ENCODE measurements at regions not wholly inside any gene's neighbourhood (a gene's known extent, or its start where the extent isn't known, plus 50 kb on each side); places are given as distances from the start of the nearest gene placed in this dataset.

DNA sequence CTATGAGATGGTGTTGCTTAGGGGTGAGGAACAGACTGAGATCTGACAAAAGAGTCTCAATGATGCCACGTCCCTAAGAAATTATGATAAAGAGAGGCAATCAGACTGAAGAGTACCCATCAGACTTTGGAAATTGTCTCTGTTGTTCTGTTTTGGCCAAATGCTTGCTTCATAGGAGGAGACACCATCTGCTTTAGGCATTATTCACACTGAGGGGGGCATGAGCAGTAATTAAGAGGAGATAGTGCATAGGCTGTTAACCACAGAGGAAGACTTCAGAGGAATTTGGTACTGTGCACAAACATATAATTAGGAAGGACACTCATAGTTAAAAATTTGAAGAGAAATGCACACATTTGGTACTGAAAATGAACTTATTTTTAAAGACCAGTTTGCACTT is 190.7 kb downstream of the FAM170A start:
- no peaks in the 10 kb centered on the region for H3K9me3 ChIP-seq (ENCODE audit: low read depth)
- H3K27me3 ChIP-seq, result no peaks in the 10 kb centered on the region
- no peak overlapping the region for H3K27ac ChIP-seq
- TF ChIP-seq, protein P1, sequence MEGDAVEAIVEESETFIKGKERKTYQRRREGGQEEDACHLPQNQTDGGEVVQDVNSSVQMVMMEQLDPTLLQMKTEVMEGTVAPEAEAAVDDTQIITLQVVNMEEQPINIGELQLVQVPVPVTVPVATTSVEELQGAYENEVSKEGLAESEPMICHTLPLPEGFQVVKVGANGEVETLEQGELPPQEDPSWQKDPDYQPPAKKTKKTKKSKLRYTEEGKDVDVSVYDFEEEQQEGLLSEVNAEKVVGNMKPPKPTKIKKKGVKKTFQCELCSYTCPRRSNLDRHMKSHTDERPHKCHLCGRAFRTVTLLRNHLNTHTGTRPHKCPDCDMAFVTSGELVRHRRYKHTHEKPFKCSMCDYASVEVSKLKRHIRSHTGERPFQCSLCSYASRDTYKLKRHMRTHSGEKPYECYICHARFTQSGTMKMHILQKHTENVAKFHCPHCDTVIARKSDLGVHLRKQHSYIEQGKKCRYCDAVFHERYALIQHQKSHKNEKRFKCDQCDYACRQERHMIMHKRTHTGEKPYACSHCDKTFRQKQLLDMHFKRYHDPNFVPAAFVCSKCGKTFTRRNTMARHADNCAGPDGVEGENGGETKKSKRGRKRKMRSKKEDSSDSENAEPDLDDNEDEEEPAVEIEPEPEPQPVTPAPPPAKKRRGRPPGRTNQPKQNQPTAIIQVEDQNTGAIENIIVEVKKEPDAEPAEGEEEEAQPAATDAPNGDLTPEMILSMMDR (IDR thresholded peaks at IDR 0.05; ENCODE audit: low read depth, low read length), result no peak
- H3K4me1 ChIP-seq (ENCODE audit: low read depth), result no peaks in the 10 kb centered on the region
- H3K36me3 ChIP-seq, result no peaks in the 10 kb centered on the region
- H3K4me3 ChIP-seq, result no peak overlapping the region
- DNase-seq (ENCODE audit: low read depth in 1 of 2, low spot score in 1 of 2), result no peak

- TF ChIP-seq, protein P1 (IDR thresholded peaks at IDR 0.05; ENCODE audit: low read depth, low read length), result no peak
- Histone ChIP-seq H3K36me3 (no peaks in the 10 kb centered on the region), H3K4me1 (ENCODE audit: low read depth) (no peaks in the 10 kb centered on the region), H3K27me3 (no peaks in the 10 kb centered on the region), H3K9me3 (ENCODE audit: low read depth) (no peaks in the 10 kb centered on the region), H3K27ac (no peak overlapping the region), H3K4me3 (no peak overlapping the region)
- no peak for DNase-seq (ENCODE audit: low read depth in 1 of 2, low spot score in 1 of 2)
These were observed 191.2 kb downstream of the FAM170A start for GRCh38 chr5:119820608-119821007.

GRCh38 chr5:119828541-119828940 is 199.2 kb downstream of the FAM170A start:
- no peak for DNase-seq (ENCODE audit: low read depth in 1 of 2, low spot score in 1 of 2)
- Histone ChIP-seq H3K27ac (no peak overlapping the region), H3K36me3 (no peaks in the 10 kb centered on the region), H3K4me1 (ENCODE audit: low read depth) (no peaks in the 10 kb centered on the region), H3K27me3 (no peaks in the 10 kb centered on the region), H3K4me3 (no peak overlapping the region), H3K9me3 (ENCODE audit: low read depth) (no peaks in the 10 kb centered on the region)
- TF ChIP-seq, protein P1 (IDR thresholded peaks at IDR 0.05; ENCODE audit: low read depth, low read length), result no peak

DNA sequence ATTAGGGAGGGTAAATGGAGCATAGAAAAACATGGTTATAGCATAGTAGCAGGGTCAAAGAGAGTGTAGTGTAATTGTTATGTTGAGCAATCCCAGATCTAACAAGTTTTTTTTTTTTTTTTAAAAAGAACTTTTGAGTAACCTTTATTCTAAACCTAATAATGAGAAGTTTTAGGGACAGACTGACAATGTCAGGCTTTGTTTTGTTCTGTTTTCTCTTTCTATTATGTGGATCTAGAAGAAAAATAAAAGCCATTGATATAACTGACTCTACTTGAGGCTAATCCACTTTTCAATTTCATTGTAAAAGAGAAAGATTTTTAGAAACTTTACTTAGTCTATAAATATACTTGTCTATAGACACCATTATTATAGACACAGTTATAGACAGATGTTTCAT is 200.0 kb downstream of the FAM170A start:
- Histone ChIP-seq H3K36me3 (no peaks in the 10 kb centered on the region), H3K27me3 (no peaks in the 10 kb centered on the region), H3K27ac (no peak overlapping the region), H3K9me3 (ENCODE audit: low read depth) (no peaks in the 10 kb centered on the region), H3K4me1 (ENCODE audit: low read depth) (no peaks in the 10 kb centered on the region), H3K4me3 (no peak overlapping the region)
- no peak for DNase-seq (ENCODE audit: low read depth in 1 of 2, low spot score in 1 of 2)
- TF ChIP-seq, protein P1 (IDR thresholded peaks at IDR 0.05; ENCODE audit: low read depth, low read length), result no peak

DNA sequence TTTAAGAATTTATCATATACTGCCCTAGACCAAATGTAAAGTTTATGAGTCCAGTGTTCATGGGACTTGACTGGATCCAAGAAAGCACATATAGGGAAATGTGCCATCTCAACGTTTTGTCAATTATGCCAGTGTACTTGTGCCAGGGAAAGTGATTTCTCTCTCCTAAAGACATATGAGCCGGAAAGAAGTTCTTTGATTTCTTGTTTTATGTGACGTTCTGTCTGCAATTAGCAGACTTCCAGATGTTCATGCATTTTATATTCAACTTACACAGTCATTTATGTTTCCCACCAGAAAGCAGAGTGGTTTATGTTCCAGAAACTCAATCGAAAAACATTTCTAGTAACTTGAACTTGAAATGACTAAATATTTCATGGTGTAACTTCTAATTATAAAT is 203.8 kb downstream of the FAM170A start:
- H3K4me3 ChIP-seq, result no peak overlapping the region
- H3K27ac ChIP-seq, result no peak overlapping the region
- H3K9me3 ChIP-seq (ENCODE audit: low read depth), result no peaks in the 10 kb centered on the region
- no peak for DNase-seq (ENCODE audit: low read depth in 1 of 2, low spot score in 1 of 2)
- TF ChIP-seq, protein P1 (IDR thresholded peaks at IDR 0.05; ENCODE audit: low read depth, low read length), result no peak
- H3K4me1 ChIP-seq (ENCODE audit: low read depth), result no peaks in the 10 kb centered on the region
- H3K27me3 ChIP-seq, result no peaks in the 10 kb centered on the region
- no peaks in the 10 kb centered on the region for H3K36me3 ChIP-seq

- H3K27me3 ChIP-seq, result no peaks in the 10 kb centered on the region
- TF ChIP-seq, protein P1 (IDR thresholded peaks at IDR 0.05; ENCODE audit: low read depth, low read length), result no peak
- no peaks in the 10 kb centered on the region for H3K36me3 ChIP-seq
- no peak overlapping the region for H3K4me3 ChIP-seq
- no peak overlapping the region for H3K27ac ChIP-seq
- no peaks in the 10 kb centered on the region for H3K4me1 ChIP-seq (ENCODE audit: low read depth)
- no peak for DNase-seq (ENCODE audit: low read depth in 1 of 2, low spot score in 1 of 2)
- H3K9me3 ChIP-seq (ENCODE audit: low read depth), result no peaks in the 10 kb centered on the region
These were observed 210.8 kb downstream of the FAM170A start for GRCh38 chr5:119840175-119840574.

All from cardiac muscle cell (in vitro differentiated cells and primary cell).